Adrenal gland (tissue), 5 donors: ENCODE measurements at regions not wholly inside any gene's neighbourhood (a gene's known extent, or its start where the extent isn't known, plus 50 kb on each side); places are given as distances from the start of the nearest gene placed in this dataset.

Experiments used
- CTCF ChIP-seq, 6 experiments: fragments of 450-650 bp in 4 of 6; fragments of 200-600 bp in 2 of 6; sonication (generic) in 1 of 6; IDR thresholded peaks; 1 replicate in 5 of 6; 2 replicates in 1 of 6; pipeline versions ENCODE4 v1.5.1 to v1.8.0; 2016 to 2021; ENCODE audit warnings: antibody characterized with exemption in 6 of 6, mild to moderate bottlenecking in 2 of 6, moderate library complexity in 1 of 6
- POLR2A ChIP-seq, 2 donors: fragments of 450-650 bp; IDR thresholded peaks; one replicate each; pipeline ENCODE4 v1.6.1; 2017; ENCODE audit warnings: antibody characterized with exemption in 2 of 2, mild to moderate bottlenecking in 2 of 2, moderate library complexity in 1 of 2
- donor health status: DM: no; HTN: no; CAD: no.

GRCh38 chr9:135373820-135374219, 105.8 kb upstream of the PPP1R26 start:
- TF ChIP-seq CTCF (IDR thresholded peaks at IDR 0.05) (no peak), POLR2A (IDR thresholded peaks at IDR 0.05) (no peak)
